CD4-positive, alpha-beta T cell (primary cell): ENCODE measurements at regions not wholly inside any gene's neighbourhood (a gene's known extent, or its start where the extent isn't known, plus 50 kb on each side); places are given as distances from the start of the nearest gene placed in this dataset.

Experiments used
- ATAC-seq: fragments of 200-7000 bp; cut with Tn5 transposase; one replicate; pipeline ENCODE4 v1.10.0; 2022; ENCODE audit warnings: mild to moderate bottlenecking; ENCODE audit not compliant: poor library complexity
- CTCF ChIA-PET: fragments of 350-600 bp; sonication (Branson Sonifier 250); formaldehyde crosslinking; loops from one replicate; lab custom pipeline; 2021; ENCODE audit warnings: antibody characterized with exemption, inconsistent platforms; lab: Charles Lee
- POLR2A ChIA-PET: fragments of 350-600 bp; sonication (Branson Sonifier 250); formaldehyde crosslinking; loops from one replicate; lab custom pipeline; 2021; ENCODE audit warnings: antibody characterized with exemption, inconsistent platforms; lab: Charles Lee
- DNase-seq, 14 experiments: peaks; one replicate each; pipeline ENCODE4 v3.0.0-alpha.2; 2013 to 2020; ENCODE audit warnings: mixed read lengths in 2 of 14
- H3K27ac ChIP-seq, 2 donors: one replicate each; pipeline versions ENCODE4 v1.5.1 to v1.7.0; 2013; ENCODE audit warnings: low read length in 2 of 2, low read depth in 1 of 2, mild to moderate bottlenecking in 1 of 2
- H3K27me3 ChIP-seq, 2 experiments: 1 replicate in 1 of 2; 2 replicates in 1 of 2; pipeline versions ENCODE4 v1.6.1 to v1.7.0; 2013; ENCODE audit warnings: low read length in 2 of 2, control low read depth in 1 of 2, mild to moderate bottlenecking in 1 of 2, moderate library complexity in 1 of 2; ENCODE audit not compliant: insufficient read depth in 2 of 2, control insufficient read depth in 1 of 2
- H3K36me3 ChIP-seq: one replicate; pipeline ENCODE4 v1.6.1; 2013; ENCODE audit warnings: low read length, control low read depth; ENCODE audit not compliant: insufficient read depth
- H3K4me1 ChIP-seq: one replicate; pipeline ENCODE4 v1.6.1; 2013; ENCODE audit warnings: low read length, control low read depth; ENCODE audit not compliant: insufficient read depth
- H3K4me3 ChIP-seq: one replicate; pipeline ENCODE4 v1.5.1; 2013; ENCODE audit warnings: mild to moderate bottlenecking, low read length, moderate library complexity
- H3K9me3 ChIP-seq, 2 experiments: 1 replicate in 1 of 2; 2 replicates in 1 of 2; pipeline versions ENCODE4 v1.6.1 to v1.7.0; 2013; ENCODE audit warnings: low read length in 2 of 2, mild to moderate bottlenecking in 2 of 2, control low read depth in 1 of 2, moderate library complexity in 1 of 2; ENCODE audit not compliant: control insufficient read depth in 1 of 2, insufficient read depth in 1 of 2
- H3K27ac Mint-ChIP-seq: one replicate; pipeline ENCODE4 v1.8.0; 2020; ENCODE audit warnings: mixed read lengths
- H3K27me3 Mint-ChIP-seq: one replicate; pipeline ENCODE4 v1.8.0; 2021; ENCODE audit warnings: mixed read lengths
- H3K36me3 Mint-ChIP-seq: one replicate; pipeline ENCODE4 v1.8.0; 2021; ENCODE audit warnings: low read depth, mixed read lengths
- H3K4me1 Mint-ChIP-seq: one replicate; pipeline ENCODE4 v1.8.0; 2021; ENCODE audit warnings: low read depth, mixed read lengths
- H3K4me3 Mint-ChIP-seq: one replicate; pipeline ENCODE4 v1.8.0; 2020; ENCODE audit warnings: mild to moderate bottlenecking, mixed read lengths
- H3K9me3 Mint-ChIP-seq: one replicate; pipeline ENCODE4 v1.8.0; 2020; ENCODE audit warnings: mixed read lengths
- CTCF ChIP-seq: fragments of 200-600 bp; IDR thresholded peaks from one replicate; pipeline ENCODE4 v1.8.0; 2022; ENCODE audit warnings: antibody characterized with exemption, mild to moderate bottlenecking
- intact Hi-C, 2 experiments: fragments of 100-400 bp; cut with DNase I in 1 of 2; cut with micrococcal nuclease in 1 of 2; formaldehyde crosslinking; loops; one replicate each; pipeline versions ENCODE4 v1.15.1 to v1.9.0; 2023 to 2025; cut with DNase I, micrococcal nuclease

DNA sequence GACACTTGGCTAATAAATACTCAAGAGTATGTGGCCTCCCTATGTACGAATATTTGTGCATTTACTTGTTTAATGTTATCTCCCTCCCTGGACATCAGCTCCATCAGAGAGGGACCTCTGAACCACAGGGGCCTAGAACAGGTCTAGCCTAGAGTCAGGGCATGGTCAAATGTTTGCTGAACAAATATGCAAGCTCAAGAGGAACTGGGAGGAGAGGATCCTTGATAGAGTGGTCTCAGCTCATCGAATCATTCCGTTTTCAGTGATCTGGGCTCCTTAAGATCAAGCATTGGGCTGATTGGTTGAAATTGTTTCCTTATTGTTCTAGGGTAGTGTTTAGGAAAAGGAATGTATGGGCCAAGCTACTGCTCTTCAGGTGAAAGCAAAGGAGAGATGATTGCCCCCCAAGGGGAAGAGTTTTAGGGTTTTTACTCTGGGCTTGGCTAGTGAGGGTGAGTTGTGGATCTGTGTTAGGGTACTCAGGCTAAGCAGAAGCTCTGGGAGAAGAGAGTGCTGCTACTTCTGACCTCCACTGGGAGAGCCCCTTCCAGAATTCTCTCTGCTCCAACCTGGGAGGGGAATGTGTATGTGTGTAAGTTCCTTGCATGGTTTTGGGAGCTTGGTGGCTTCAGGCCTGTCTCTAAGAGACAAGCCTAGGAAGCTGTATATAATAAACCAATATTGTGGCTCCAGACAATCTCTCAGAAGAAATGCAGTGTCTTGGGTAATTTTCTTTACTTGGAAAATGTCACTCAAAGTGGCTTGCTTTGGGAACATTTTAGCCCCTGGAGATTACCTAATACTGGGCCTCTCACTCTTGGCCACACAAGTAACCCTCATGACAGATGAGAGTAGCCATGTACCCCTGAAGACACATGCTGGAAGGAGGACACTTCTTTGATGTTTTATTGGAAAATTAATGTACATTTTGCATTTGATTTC, 110.0 kb downstream of the EMX2 start:
- ChIA-PET CTCF (no interaction called here), POLR2A (no interaction called here)
- Mint-ChIP-seq H3K27ac (no peak overlapping the region), H3K4me1 (no peaks in the 10 kb centered on the region), H3K36me3 (no peaks in the 10 kb centered on the region), H3K4me3 (no peak overlapping the region), H3K9me3 (peaks cover 11% of the 10 kb centered on the region), H3K27me3 (no peaks in the 10 kb centered on the region)
- Histone ChIP-seq H3K4me3 (no peak overlapping the region), H3K36me3 (no peaks in the 10 kb centered on the region), H3K9me3 (peaks cover 0 to under 1% of the 10 kb centered on the region in 2 experiments), H3K27me3 (no peaks in the 10 kb centered on the region), H3K27ac (no peak overlapping the region), H3K4me1 (no peaks in the 10 kb centered on the region)
- TF ChIP-seq CTCF = no peak
- ATAC-seq (no peak), DNase-seq (no peak)
- intact Hi-C loops = no loop called here

GRCh38 chr10:117653170-117653515, 110.6 kb downstream of the EMX2 start:
- TF ChIP-seq CTCF = no peak
- H3K4me1 ChIP-seq = no peaks in the 10 kb centered on the region
- Mint-ChIP-seq H3K4me3 (no peak overlapping the region), H3K36me3 (no peaks in the 10 kb centered on the region), H3K27me3 (no peaks in the 10 kb centered on the region), H3K9me3 (peaks cover 11% of the 10 kb centered on the region), H3K4me1 (no peaks in the 10 kb centered on the region), H3K27ac (no peak overlapping the region)
- ATAC-seq = no peak
- DNase-seq = peak in 1 of 14 experiments; percentile 28
- no peaks in the 10 kb centered on the region for H3K9me3 ChIP-seq
- CTCF ChIA-PET = no interaction called here
- no peak overlapping the region for H3K27ac ChIP-seq
- no peaks in the 10 kb centered on the region for H3K36me3 ChIP-seq
- POLR2A ChIA-PET = no interaction called here
- intact Hi-C loops = no loop called here
- H3K4me3 ChIP-seq = no peak overlapping the region
- no peaks in the 10 kb centered on the region for H3K27me3 ChIP-seq

- ATAC-seq = no peak
- no peaks in the 10 kb centered on the region for H3K9me3 ChIP-seq
- no peaks in the 10 kb centered on the region for H3K4me1 Mint-ChIP-seq
- DNase-seq = no peak
- ChIA-PET CTCF (no interaction called here), POLR2A (no interaction called here)
- H3K36me3 ChIP-seq = no peaks in the 10 kb centered on the region
- intact Hi-C loops = no loop called here
- H3K9me3 Mint-ChIP-seq = peaks cover 11% of the 10 kb centered on the region
- H3K27me3 ChIP-seq = no peaks in the 10 kb centered on the region
- H3K4me3 Mint-ChIP-seq = no peak overlapping the region
- H3K27ac ChIP-seq = no peak overlapping the region
- H3K4me3 ChIP-seq = no peak overlapping the region
- no peak for TF ChIP-seq CTCF
- H3K4me1 ChIP-seq = no peaks in the 10 kb centered on the region
- H3K27me3 Mint-ChIP-seq = no peaks in the 10 kb centered on the region
- no peak overlapping the region for H3K27ac Mint-ChIP-seq
- H3K36me3 Mint-ChIP-seq = no peaks in the 10 kb centered on the region
Measured at GRCh38 chr10:117654105-117654504, 111.6 kb downstream of the EMX2 start.
